DND-41 (cell line): ENCODE measurements at regions not wholly inside any gene's neighbourhood (a gene's known extent, or its start where the extent isn't known, plus 50 kb on each side); places are given as distances from the start of the nearest gene placed in this dataset.

Experiments used
- ATAC-seq: fragments of 200-7000 bp; cut with Tn5 transposase; 3 replicates; pipeline ENCODE4 v1.9.1; 2021; ENCODE audit warnings: low read depth; ENCODE audit not compliant: insufficient read depth
- DNase-seq: peaks from one replicate; pipeline ENCODE4 v3.0.0-alpha.2; 2020
- H2AFZ ChIP-seq: 2 replicates; pipeline ENCODE4 v1.6.0; 2012; ENCODE audit warnings: low read depth, low read length
- H3K27ac ChIP-seq: 2 replicates; pipeline ENCODE4 v1.5.1; 2012; ENCODE audit warnings: low read length, inconsistent platforms
- H3K27me3 ChIP-seq: fragments of 200-600 bp; sonication (generic); 2 replicates; pipeline ENCODE4 v1.6.0; 2012; ENCODE audit warnings: low read length, mild to moderate bottlenecking, inconsistent platforms; ENCODE audit not compliant: insufficient read depth, poor library complexity
- H3K36me3 ChIP-seq: 2 replicates; pipeline ENCODE4 v1.5.1; 2012; ENCODE audit warnings: low read length, inconsistent platforms; ENCODE audit not compliant: insufficient read depth
- H3K4me1 ChIP-seq: 2 replicates; pipeline ENCODE4 v1.5.1; 2012; ENCODE audit warnings: mild to moderate bottlenecking, low read length; ENCODE audit not compliant: insufficient read depth
- H3K4me2 ChIP-seq: 2 replicates; pipeline ENCODE4 v1.6.0; 2012; ENCODE audit warnings: mild to moderate bottlenecking, moderate library complexity, low read length, inconsistent platforms; ENCODE audit not compliant: insufficient read depth
- H3K4me3 ChIP-seq, 2 experiments: fragments of 200-600 bp in 1 of 2; shearing (Covaris generic) in 1 of 2; 2 replicates each; pipeline ENCODE4 v1.5.1; 2012 to 2016; ENCODE audit warnings: inconsistent platforms in 2 of 2, low read length in 2 of 2, mild to moderate bottlenecking in 2 of 2, low read depth in 1 of 2, moderate library complexity in 1 of 2
- H3K79me2 ChIP-seq: 2 replicates; pipeline ENCODE4 v1.6.0; 2012; ENCODE audit warnings: low read length, inconsistent platforms; ENCODE audit not compliant: insufficient read depth
- H3K9ac ChIP-seq: 2 replicates; pipeline ENCODE4 v1.6.0; 2012; ENCODE audit warnings: low read depth, mild to moderate bottlenecking, inconsistent platforms, low read length, moderate library complexity
- H3K9me3 ChIP-seq: 2 replicates; pipeline ENCODE4 v1.5.1; 2012; ENCODE audit warnings: low read length, moderate library complexity, mild to moderate bottlenecking, inconsistent platforms; ENCODE audit not compliant: insufficient read depth, severe bottlenecking
- H4K20me1 ChIP-seq: 2 replicates; pipeline ENCODE4 v1.6.0; 2012; ENCODE audit warnings: low read length; ENCODE audit not compliant: insufficient read depth
- EZH2 ChIP-seq: IDR thresholded peaks from 3 replicates; pipeline ENCODE4 v1.6.1; 2012; ENCODE audit warnings: borderline replicate concordance, low read depth, mild to moderate bottlenecking, moderate library complexity, low read length, inconsistent platforms; ENCODE audit not compliant: severe bottlenecking
- TF ChIP-seq, protein P1 (sequence below): IDR thresholded peaks from 2 replicates; pipeline ENCODE4 v1.5.1; 2012; ENCODE audit warnings: borderline replicate concordance, low read length, moderate library complexity, mild to moderate bottlenecking; ENCODE audit not compliant: poor library complexity, severe bottlenecking; ENCODE audit errors: extremely low read depth

DNA sequence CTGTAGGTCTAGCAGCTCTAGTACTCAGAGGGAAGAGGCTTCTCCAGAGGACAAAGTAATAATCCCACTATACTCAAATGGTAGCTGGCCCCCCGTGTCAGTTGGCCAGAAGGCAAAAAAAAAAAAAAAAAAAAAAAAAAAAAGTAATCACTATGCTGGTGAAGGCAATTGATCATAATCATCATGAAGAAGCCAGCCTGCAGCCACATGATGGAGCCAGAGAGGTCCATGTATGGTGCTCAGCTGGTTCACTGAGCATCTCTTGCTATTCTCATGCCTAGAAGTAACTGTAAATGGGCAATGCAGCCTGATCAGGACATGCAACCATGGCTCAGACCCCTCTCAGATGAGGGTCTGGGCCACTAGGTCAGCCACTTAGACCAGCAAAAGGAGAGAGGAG lies 378.8 kb downstream of the MED13L start:
- no peak overlapping the region for H3K27ac ChIP-seq
- peaks cover 22% of the 10 kb centered on the region for H3K27me3 ChIP-seq
- no peaks in the 10 kb centered on the region for H3K9me3 ChIP-seq
- H4K20me1 ChIP-seq = no peaks in the 10 kb centered on the region
- no peak overlapping the region for H3K4me2 ChIP-seq
- no peaks in the 10 kb centered on the region for H3K4me1 ChIP-seq
- H3K79me2 ChIP-seq = no peaks in the 10 kb centered on the region
- TF ChIP-seq, protein P1, sequence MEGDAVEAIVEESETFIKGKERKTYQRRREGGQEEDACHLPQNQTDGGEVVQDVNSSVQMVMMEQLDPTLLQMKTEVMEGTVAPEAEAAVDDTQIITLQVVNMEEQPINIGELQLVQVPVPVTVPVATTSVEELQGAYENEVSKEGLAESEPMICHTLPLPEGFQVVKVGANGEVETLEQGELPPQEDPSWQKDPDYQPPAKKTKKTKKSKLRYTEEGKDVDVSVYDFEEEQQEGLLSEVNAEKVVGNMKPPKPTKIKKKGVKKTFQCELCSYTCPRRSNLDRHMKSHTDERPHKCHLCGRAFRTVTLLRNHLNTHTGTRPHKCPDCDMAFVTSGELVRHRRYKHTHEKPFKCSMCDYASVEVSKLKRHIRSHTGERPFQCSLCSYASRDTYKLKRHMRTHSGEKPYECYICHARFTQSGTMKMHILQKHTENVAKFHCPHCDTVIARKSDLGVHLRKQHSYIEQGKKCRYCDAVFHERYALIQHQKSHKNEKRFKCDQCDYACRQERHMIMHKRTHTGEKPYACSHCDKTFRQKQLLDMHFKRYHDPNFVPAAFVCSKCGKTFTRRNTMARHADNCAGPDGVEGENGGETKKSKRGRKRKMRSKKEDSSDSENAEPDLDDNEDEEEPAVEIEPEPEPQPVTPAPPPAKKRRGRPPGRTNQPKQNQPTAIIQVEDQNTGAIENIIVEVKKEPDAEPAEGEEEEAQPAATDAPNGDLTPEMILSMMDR = peak; percentile 16
- no peak for TF ChIP-seq EZH2
- H3K4me3 ChIP-seq = no peak overlapping the region
- no peak overlapping the region for H2AFZ ChIP-seq
- no peak for ATAC-seq
- H3K36me3 ChIP-seq = no peaks in the 10 kb centered on the region
- H3K9ac ChIP-seq = no peak overlapping the region
- DNase-seq = no peak

DNA sequence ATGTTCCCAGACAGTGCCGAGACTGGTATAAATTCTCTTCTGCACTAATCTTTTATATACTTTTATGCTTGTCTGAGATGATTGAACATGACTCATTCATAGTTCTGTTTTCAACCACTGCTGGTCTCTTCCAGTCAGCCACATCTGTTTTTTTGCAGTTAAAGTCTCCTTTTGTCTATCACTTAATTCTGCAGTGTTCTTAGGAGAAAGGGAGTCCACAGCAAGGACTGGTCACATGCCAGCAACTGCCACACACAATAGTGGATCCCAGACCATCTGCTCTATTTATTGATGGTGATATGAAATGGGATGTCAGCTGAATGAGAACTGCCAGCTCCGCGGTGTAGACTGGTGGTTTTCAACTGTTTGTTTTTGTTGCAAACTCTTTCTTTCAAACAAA lies 379.8 kb downstream of the MED13L start:
- Histone ChIP-seq H3K4me1 (no peaks in the 10 kb centered on the region), H3K9ac (no peak overlapping the region), H2AFZ (no peak overlapping the region), H3K4me3 (no peak overlapping the region), H3K4me2 (no peak overlapping the region), H3K9me3 (no peaks in the 10 kb centered on the region), H4K20me1 (no peaks in the 10 kb centered on the region), H3K36me3 (no peaks in the 10 kb centered on the region), H3K27me3 (peaks cover 22% of the 10 kb centered on the region), H3K27ac (no peak overlapping the region), H3K79me2 (no peaks in the 10 kb centered on the region)
- ATAC-seq (no peak), DNase-seq (no peak)
- TF ChIP-seq, protein P1 = no peak
- no peak for TF ChIP-seq EZH2

DNA sequence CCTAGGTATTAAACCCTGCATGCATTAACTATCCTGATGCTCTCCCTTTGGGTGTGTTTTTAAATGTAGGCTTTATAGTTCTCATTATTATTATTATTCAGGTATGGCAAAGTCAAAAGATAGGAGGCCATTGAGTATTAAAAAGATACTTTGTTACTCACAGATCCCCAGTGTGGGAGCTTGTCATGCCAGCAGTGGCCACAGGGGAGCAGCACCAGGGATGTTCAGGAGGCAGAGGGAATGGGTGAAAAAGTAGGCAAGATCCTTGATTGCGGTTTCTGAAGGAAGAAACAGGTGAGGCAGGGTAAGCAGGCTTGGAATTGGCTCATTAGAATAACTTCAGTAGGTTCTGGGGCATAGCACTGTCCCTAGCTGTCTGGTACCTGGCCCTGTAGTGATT lies 382.2 kb downstream of the MED13L start:
- Histone ChIP-seq H3K27me3 (peaks cover 15% of the 10 kb centered on the region), H3K4me2 (no peak overlapping the region), H3K27ac (no peak overlapping the region), H3K4me3 (no peak overlapping the region), H3K4me1 (no peaks in the 10 kb centered on the region), H3K79me2 (no peaks in the 10 kb centered on the region), H4K20me1 (no peaks in the 10 kb centered on the region), H3K9ac (no peak overlapping the region), H3K36me3 (no peaks in the 10 kb centered on the region), H2AFZ (no peak overlapping the region), H3K9me3 (no peaks in the 10 kb centered on the region)
- TF ChIP-seq, protein P1 = peak; percentile 57
- no peak for TF ChIP-seq EZH2
- no peak for ATAC-seq
- peak; percentile 8 for DNase-seq
